ENCODE measurements at regions not wholly inside any gene's neighbourhood (a gene's known extent, or its start where the extent isn't known, plus 50 kb on each side); places are given as distances from the start of the nearest gene placed in this dataset.

DNA sequence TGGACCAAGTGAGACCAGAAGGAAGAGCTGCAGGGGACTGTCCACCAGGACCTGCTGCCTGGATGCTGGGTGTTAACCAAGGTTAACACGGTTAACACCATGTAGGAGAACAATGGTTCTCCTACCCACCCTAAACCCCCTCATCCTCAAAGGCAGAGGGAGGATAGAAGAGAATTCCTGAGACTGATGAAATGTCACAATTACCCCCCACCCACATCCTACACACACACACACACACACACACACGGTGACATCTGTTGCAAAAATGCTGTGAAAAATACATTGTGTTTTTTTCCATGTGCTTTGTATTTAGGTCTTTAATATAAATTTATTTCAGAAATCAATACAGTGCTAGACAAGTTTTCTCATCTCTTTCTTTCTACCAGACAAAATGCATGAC lies 113.9 kb upstream of the HES1 start:
- H2AFZ ChIP-seq: no peak overlapping the region

DNA sequence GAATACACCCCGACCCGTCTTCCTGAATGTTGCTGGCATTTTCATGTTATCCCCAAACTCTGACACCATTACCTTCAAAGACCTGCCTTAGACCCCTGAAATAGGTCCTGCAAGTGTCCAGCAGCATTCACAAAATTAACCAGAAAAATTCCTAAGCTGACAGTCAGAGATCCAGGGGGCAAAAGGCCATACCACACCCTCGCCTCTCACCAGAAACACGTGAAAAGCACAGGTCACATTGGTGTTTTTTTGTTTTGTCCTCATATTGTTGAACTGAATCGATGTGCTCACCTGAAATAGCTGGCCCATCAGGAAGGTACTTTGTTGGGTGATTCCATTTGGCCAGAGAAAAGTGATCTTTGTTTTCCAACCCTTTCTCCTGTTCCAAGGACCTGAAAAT lies 113.1 kb upstream of the HES1 start:
- Histone ChIP-seq H3K27ac (no peak overlapping the region), H3K4me2 (no peak overlapping the region), H2AFZ (no peak overlapping the region), H3K4me1 (ENCODE audit: insufficient read depth) (peaks cover 4% of the 10 kb centered on the region), H3K79me2 (no peaks in the 10 kb centered on the region), H4K20me1 (ENCODE audit: insufficient read depth, poor library complexity, severe bottlenecking) (no peaks in the 10 kb centered on the region), H3K9me2 (replicated peaks; ENCODE audit: insufficient read depth) (no peaks in the 10 kb centered on the region), H3K36me3 (replicated peaks; ENCODE audit: insufficient read depth, low read depth) (no peaks in the 10 kb centered on the region), H3K4me3 (no peak overlapping the region), H3K9me3 (ENCODE audit: low read depth) (no peaks in the 10 kb centered on the region), H3K27me3 (no peaks in the 10 kb centered on the region)
- 89% methylated on average over 5 of the region's 5 CpGs for WGBS (ENCODE audit: low lambda C conversion rate, missing lambda C conversion rate)
- no peak for DNase-seq (ENCODE audit: low spot score)
- TF ChIP-seq EZH2 (IDR thresholded peaks at IDR 0.05; ENCODE audit: borderline replicate concordance) (no peak), EZH2phosphoT487 (IDR thresholded peaks at IDR 0.05; ENCODE audit: low read depth, severe bottlenecking, unreplicated experiment) (no peak)
- TF ChIP-seq, protein P1, sequence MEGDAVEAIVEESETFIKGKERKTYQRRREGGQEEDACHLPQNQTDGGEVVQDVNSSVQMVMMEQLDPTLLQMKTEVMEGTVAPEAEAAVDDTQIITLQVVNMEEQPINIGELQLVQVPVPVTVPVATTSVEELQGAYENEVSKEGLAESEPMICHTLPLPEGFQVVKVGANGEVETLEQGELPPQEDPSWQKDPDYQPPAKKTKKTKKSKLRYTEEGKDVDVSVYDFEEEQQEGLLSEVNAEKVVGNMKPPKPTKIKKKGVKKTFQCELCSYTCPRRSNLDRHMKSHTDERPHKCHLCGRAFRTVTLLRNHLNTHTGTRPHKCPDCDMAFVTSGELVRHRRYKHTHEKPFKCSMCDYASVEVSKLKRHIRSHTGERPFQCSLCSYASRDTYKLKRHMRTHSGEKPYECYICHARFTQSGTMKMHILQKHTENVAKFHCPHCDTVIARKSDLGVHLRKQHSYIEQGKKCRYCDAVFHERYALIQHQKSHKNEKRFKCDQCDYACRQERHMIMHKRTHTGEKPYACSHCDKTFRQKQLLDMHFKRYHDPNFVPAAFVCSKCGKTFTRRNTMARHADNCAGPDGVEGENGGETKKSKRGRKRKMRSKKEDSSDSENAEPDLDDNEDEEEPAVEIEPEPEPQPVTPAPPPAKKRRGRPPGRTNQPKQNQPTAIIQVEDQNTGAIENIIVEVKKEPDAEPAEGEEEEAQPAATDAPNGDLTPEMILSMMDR (IDR thresholded peaks at IDR 0.05; ENCODE audit: poor library complexity): no peak

More for the DNA sequence above, 113.9 kb upstream of the HES1 start:
- Histone ChIP-seq H4K20me1 (ENCODE audit: insufficient read depth, poor library complexity, severe bottlenecking) (no peaks in the 10 kb centered on the region), H3K9me2 (replicated peaks; ENCODE audit: insufficient read depth) (no peaks in the 10 kb centered on the region), H3K27ac (no peak overlapping the region), H3K27me3 (no peaks in the 10 kb centered on the region), H3K4me2 (no peak overlapping the region), H3K9me3 (ENCODE audit: low read depth) (no peaks in the 10 kb centered on the region), H3K79me2 (no peaks in the 10 kb centered on the region), H3K4me3 (no peak overlapping the region), H3K36me3 (replicated peaks; ENCODE audit: insufficient read depth, low read depth) (no peaks in the 10 kb centered on the region), H3K4me1 (ENCODE audit: insufficient read depth) (peaks cover 4% of the 10 kb centered on the region)
- DNase-seq (ENCODE audit: low spot score): no peak
- 88% methylated on average over 2 of the region's 2 CpGs for WGBS (ENCODE audit: low lambda C conversion rate, missing lambda C conversion rate)
- no peak for TF ChIP-seq EZH2 (IDR thresholded peaks at IDR 0.05; ENCODE audit: borderline replicate concordance)
- TF ChIP-seq, protein P1 (IDR thresholded peaks at IDR 0.05; ENCODE audit: poor library complexity): no peak
- TF ChIP-seq EZH2phosphoT487 (IDR thresholded peaks at IDR 0.05; ENCODE audit: low read depth, severe bottlenecking, unreplicated experiment): no peak

DNA sequence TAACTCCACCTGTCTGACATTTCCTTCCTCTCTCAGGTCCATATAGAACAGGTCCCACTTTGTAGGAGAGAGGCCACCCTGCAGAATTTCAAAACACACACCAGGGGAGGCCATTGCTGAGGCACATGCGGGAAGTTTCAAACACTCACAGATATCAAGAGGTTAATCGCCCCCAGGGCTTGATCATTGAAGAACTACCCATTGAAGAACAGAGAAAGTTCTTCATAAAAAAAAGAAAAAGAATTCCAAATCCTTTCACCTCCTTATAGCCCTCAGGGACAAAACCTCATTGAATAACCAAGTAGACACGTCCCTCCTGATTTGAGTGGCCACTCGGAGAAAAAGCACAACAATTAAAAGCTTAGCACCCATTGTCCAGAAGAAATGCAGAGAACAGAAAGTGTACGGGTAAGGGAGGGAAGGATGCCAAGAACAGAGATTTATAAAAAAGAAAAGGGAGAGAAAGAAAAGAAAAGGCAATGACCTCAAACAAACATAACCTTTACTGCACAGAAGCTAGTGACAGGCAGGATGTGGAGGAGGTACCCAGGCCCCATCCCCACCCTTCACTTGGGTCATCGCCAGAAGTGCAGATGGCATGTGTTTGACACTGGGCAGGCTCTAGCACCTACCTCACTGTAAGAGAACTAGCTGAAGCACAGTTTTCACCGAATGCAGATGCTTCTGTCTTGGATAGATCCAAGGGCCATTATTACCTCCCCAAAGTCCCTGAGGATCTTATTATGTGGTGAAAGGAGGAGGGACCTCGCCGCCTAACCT lies 112.3 kb upstream of the HES1 start:
- Histone ChIP-seq H3K27ac (no peak overlapping the region), H3K4me1 (ENCODE audit: insufficient read depth) (peaks cover 4% of the 10 kb centered on the region), H4K20me1 (ENCODE audit: insufficient read depth, poor library complexity, severe bottlenecking) (no peaks in the 10 kb centered on the region), H3K36me3 (replicated peaks; ENCODE audit: insufficient read depth, low read depth) (no peaks in the 10 kb centered on the region), H3K27me3 (no peaks in the 10 kb centered on the region), H3K9me2 (replicated peaks; ENCODE audit: insufficient read depth) (no peaks in the 10 kb centered on the region), H2AFZ (no peak overlapping the region), H3K9me3 (ENCODE audit: low read depth) (no peaks in the 10 kb centered on the region), H3K4me2 (no peak overlapping the region), H3K4me3 (no peak overlapping the region), H3K79me2 (no peaks in the 10 kb centered on the region)
- TF ChIP-seq, protein P1 (IDR thresholded peaks at IDR 0.05; ENCODE audit: poor library complexity): no peak
- TF ChIP-seq EZH2phosphoT487 (IDR thresholded peaks at IDR 0.05; ENCODE audit: low read depth, severe bottlenecking, unreplicated experiment): no peak
- no peak for TF ChIP-seq EZH2 (IDR thresholded peaks at IDR 0.05; ENCODE audit: borderline replicate concordance)
- 80% methylated on average over 9 of the region's 9 CpGs for WGBS (ENCODE audit: low lambda C conversion rate, missing lambda C conversion rate)
- DNase-seq (ENCODE audit: low spot score): no peak

Measured in hepatocyte (in vitro differentiated cells).